Tibial nerve (tissue), 4 donors: ENCODE measurements at regions not wholly inside any gene's neighbourhood (a gene's known extent, or its start where the extent isn't known, plus 50 kb on each side); places are given as distances from the start of the nearest gene placed in this dataset.

Source experiments
- DNase-seq, 2 donors: peaks; one replicate each; pipeline ENCODE4 v3.0.0-alpha.2; 2019; ENCODE audit warnings: low spot score in 2 of 2
- H3K27ac ChIP-seq, 4 donors: fragments of 200-600 bp; sonication (generic) in 3 of 4; one replicate each; pipeline ENCODE4 v1.5.1; 2017 to 2019; ENCODE audit warnings: mild to moderate bottlenecking in 1 of 4
- H3K27me3 ChIP-seq, 2 donors: fragments of 200-600 bp; sonication (generic) in 1 of 2; one replicate each; pipeline versions ENCODE4 v1.5.1 to v1.6.0; 2017 to 2019
- H3K36me3 ChIP-seq, 3 donors: fragments of 200-600 bp; sonication (generic); one replicate each; pipeline ENCODE4 v1.5.1; 2018 to 2019
- H3K4me1 ChIP-seq, 4 donors: fragments of 200-600 bp; sonication (generic) in 3 of 4; one replicate each; pipeline ENCODE4 v1.5.1; 2017 to 2019
- H3K4me3 ChIP-seq, 4 donors: fragments of 200-600 bp; sonication (generic) in 3 of 4; one replicate each; pipeline ENCODE4 v1.5.1; 2017 to 2019; ENCODE audit warnings: mild to moderate bottlenecking in 1 of 4, moderate library complexity in 1 of 4
- H3K9me3 ChIP-seq, 4 donors: fragments of 200-600 bp; sonication (generic) in 3 of 4; one replicate each; pipeline ENCODE4 v1.5.1; 2017 to 2019
- CTCF ChIP-seq, 5 experiments: fragments of 200-600 bp in 3 of 5; fragments of 450-650 bp in 2 of 5; sonication (generic) in 3 of 5; IDR thresholded peaks; one replicate each; pipeline ENCODE4 v1.5.1; 2016 to 2019; ENCODE audit warnings: antibody characterized with exemption in 5 of 5, mild to moderate bottlenecking in 3 of 5, moderate library complexity in 2 of 5
- EP300 ChIP-seq, 2 donors: sonication (generic); formaldehyde crosslinking; IDR thresholded peaks; one replicate each; pipeline ENCODE4 v1.6.1; 2017; ENCODE audit warnings: antibody characterized with exemption in 2 of 2, mild to moderate bottlenecking in 1 of 2
- POLR2A ChIP-seq, 2 donors: fragments of 450-650 bp; IDR thresholded peaks; one replicate each; pipeline ENCODE4 v1.6.1; 2017; ENCODE audit warnings: antibody characterized with exemption in 2 of 2, mild to moderate bottlenecking in 2 of 2, moderate library complexity in 2 of 2
- WGBS, 2 donors: methylation state at CpG; one replicate each; pipeline ENCODE4 v1.1.5; 2018; 5-methylcytosine and 5-hydroxymethylcytosine counted together

GRCh38 chr12:90045559-90045958 lies 336.9 kb upstream of the ATP2B1 start:
- TF ChIP-seq CTCF (IDR thresholded peaks at IDR 0.05) (no peak), EP300 (IDR thresholded peaks at IDR 0.05) (no peak), POLR2A (IDR thresholded peaks at IDR 0.05) (no peak)
- H3K9me3 ChIP-seq: no peaks in the 10 kb centered on the region
- no peak overlapping the region for H3K27ac ChIP-seq
- no peaks in the 10 kb centered on the region for H3K4me1 ChIP-seq
- no peak for DNase-seq
- H3K27me3 ChIP-seq: no peaks in the 10 kb centered on the region
- no peaks in the 10 kb centered on the region for H3K36me3 ChIP-seq
- no peak overlapping the region for H3K4me3 ChIP-seq

- no peaks in the 10 kb centered on the region for H3K27me3 ChIP-seq
- H3K9me3 ChIP-seq: no peaks in the 10 kb centered on the region
- no peak for DNase-seq
- H3K36me3 ChIP-seq: no peaks in the 10 kb centered on the region
- TF ChIP-seq EP300 (IDR thresholded peaks at IDR 0.05) (no peak), POLR2A (IDR thresholded peaks at IDR 0.05) (no peak), CTCF (IDR thresholded peaks at IDR 0.05) (no peak)
- no peak overlapping the region for H3K27ac ChIP-seq
- no peaks in the 10 kb centered on the region for H3K4me1 ChIP-seq
- no peak overlapping the region for H3K4me3 ChIP-seq
Measured at GRCh38 chr12:90044069-90044468, 335.4 kb upstream of the ATP2B1 start.

GRCh38 chr12:90042920-90043641 lies 334.4 kb upstream of the ATP2B1 start:
- H3K4me1 ChIP-seq: no peaks in the 10 kb centered on the region
- no peaks in the 10 kb centered on the region for H3K27me3 ChIP-seq
- 79 to 88% methylated on average over 5 of the region's 5 CpGs for WGBS, 2 donors
- no peak overlapping the region for H3K4me3 ChIP-seq
- H3K27ac ChIP-seq: no peak overlapping the region
- DNase-seq: no peak
- no peaks in the 10 kb centered on the region for H3K36me3 ChIP-seq
- TF ChIP-seq CTCF (IDR thresholded peaks at IDR 0.05) (no peak), EP300 (IDR thresholded peaks at IDR 0.05) (no peak), POLR2A (IDR thresholded peaks at IDR 0.05) (no peak)
- no peaks in the 10 kb centered on the region for H3K9me3 ChIP-seq

GRCh38 chr12:90038289-90038688 lies 329.7 kb upstream of the ATP2B1 start:
- Histone ChIP-seq H3K4me3 (no peak overlapping the region), H3K36me3 (no peaks in the 10 kb centered on the region)

GRCh38 chr12:90037740-90038139 lies 329.1 kb upstream of the ATP2B1 start:
- Histone ChIP-seq H3K36me3 (no peaks in the 10 kb centered on the region), H3K4me3 (no peak overlapping the region), H3K27me3 (no peaks in the 10 kb centered on the region), H3K4me1 (no peaks in the 10 kb centered on the region), H3K27ac (no peak overlapping the region), H3K9me3 (peaks cover 0 to 11% (median 0%) of the 10 kb centered on the region in 4 donors)
- no peak for TF ChIP-seq POLR2A (IDR thresholded peaks at IDR 0.05)
- no peak for DNase-seq
- 63 to 68% methylated on average over 1 of the region's 1 CpG for WGBS, 2 donors

More at GRCh38 chr12:90038289-90038688, 329.7 kb upstream of the ATP2B1 start:
- TF ChIP-seq POLR2A (IDR thresholded peaks at IDR 0.05) (no peak), EP300 (IDR thresholded peaks at IDR 0.05) (no peak), CTCF (IDR thresholded peaks at IDR 0.05) (no peak)
- Histone ChIP-seq H3K4me1 (no peaks in the 10 kb centered on the region), H3K27me3 (no peaks in the 10 kb centered on the region), H3K9me3 (peaks cover 0 to 11% (median 0%) of the 10 kb centered on the region in 4 donors), H3K27ac (no peak overlapping the region)
- DNase-seq: no peak

- 34 to 36% methylated on average over 2 of the region's 2 CpGs for WGBS, 2 donors
- DNase-seq: no peak
Measured at GRCh38 chr12:90036637-90037036, 328.0 kb upstream of the ATP2B1 start.

More at GRCh38 chr12:90036637-90037036, 328.0 kb upstream of the ATP2B1 start:
- peaks cover 0 to 11% (median 0%) of the 10 kb centered on the region in 4 donors for H3K9me3 ChIP-seq
- no peaks in the 10 kb centered on the region for H3K27me3 ChIP-seq
- no peak overlapping the region for H3K4me3 ChIP-seq
- no peak overlapping the region for H3K27ac ChIP-seq
- H3K36me3 ChIP-seq: no peaks in the 10 kb centered on the region
- TF ChIP-seq EP300 (IDR thresholded peaks at IDR 0.05) (no peak), POLR2A (IDR thresholded peaks at IDR 0.05) (no peak), CTCF (IDR thresholded peaks at IDR 0.05) (no peak)
- no peaks in the 10 kb centered on the region for H3K4me1 ChIP-seq
